ENCODE measurements at regions not wholly inside any gene's neighbourhood (a gene's known extent, or its start where the extent isn't known, plus 50 kb on each side); places are given as distances from the start of the nearest gene placed in this dataset.

DNA sequence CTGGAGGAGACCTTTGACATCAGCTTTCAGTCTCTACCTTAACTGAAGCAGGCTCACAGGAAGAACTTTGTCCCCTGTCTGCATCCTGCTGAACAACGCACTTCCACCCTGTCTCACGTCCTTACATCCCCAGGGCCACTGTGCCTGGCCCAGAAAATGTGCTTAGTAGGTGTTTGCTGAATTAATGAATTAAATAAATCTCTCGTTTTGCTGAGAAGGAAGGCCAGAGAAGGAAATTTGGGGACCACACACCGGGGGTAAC, 54.3 kb upstream of the CREB3L1 start:
- ChIA-PET POLR2A (no interaction called here), CTCF (no interaction called here)
- intact Hi-C loops (cut with micrococcal nuclease), result no loop called here
- Mint-ChIP-seq H3K4me1 (no peaks in the 10 kb centered on the region), H3K9me3 (no peaks in the 10 kb centered on the region), H3K27me3 (peaks cover 42% of the 10 kb centered on the region), H3K36me3 (ENCODE audit: low read depth) (no peaks in the 10 kb centered on the region), H3K27ac (no peak overlapping the region), H3K4me3 (no peak overlapping the region)
- DNase-seq (no peak), ATAC-seq (ENCODE audit: low read depth) (no peak)
- TF ChIP-seq, protein P1, sequence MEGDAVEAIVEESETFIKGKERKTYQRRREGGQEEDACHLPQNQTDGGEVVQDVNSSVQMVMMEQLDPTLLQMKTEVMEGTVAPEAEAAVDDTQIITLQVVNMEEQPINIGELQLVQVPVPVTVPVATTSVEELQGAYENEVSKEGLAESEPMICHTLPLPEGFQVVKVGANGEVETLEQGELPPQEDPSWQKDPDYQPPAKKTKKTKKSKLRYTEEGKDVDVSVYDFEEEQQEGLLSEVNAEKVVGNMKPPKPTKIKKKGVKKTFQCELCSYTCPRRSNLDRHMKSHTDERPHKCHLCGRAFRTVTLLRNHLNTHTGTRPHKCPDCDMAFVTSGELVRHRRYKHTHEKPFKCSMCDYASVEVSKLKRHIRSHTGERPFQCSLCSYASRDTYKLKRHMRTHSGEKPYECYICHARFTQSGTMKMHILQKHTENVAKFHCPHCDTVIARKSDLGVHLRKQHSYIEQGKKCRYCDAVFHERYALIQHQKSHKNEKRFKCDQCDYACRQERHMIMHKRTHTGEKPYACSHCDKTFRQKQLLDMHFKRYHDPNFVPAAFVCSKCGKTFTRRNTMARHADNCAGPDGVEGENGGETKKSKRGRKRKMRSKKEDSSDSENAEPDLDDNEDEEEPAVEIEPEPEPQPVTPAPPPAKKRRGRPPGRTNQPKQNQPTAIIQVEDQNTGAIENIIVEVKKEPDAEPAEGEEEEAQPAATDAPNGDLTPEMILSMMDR (IDR thresholded peaks at IDR 0.05), result no peak

DNA sequence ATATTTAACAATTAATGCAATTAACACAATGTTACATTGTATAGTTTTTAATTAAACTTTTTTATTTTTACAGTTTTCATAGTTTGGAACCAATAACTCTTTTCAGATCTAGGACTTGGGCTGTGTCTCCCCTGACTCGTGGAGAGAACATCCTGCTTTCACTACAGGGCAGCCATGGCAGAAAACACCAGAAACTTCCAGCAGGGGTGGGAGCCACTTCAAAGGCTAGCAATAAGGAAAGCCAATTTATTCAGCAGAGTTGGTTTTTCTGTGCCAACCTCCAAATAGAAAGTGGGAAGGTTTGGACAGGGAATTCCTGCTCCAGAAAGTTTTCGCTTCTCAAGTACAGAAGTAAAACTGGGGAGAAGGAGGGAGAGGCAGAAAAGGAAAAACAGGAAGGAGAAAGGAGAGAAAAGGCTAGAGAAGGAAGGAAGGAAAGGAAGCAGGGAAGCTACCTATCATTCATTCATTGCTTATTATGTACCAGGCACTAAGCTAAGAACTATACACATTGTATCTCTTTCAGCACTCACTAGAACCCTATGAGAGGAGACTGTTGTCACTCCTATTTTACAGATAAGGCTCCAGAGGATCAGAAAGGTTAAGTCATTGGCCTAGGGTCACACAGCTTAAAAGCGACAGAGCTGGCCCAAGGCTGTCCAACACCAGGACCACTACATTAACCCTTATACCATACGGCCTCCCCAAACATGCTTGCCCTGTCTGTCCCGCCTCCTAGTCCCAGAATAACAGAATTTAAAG, 54.8 kb upstream of the CREB3L1 start:
- Mint-ChIP-seq H3K4me3 (no peak overlapping the region), H3K36me3 (ENCODE audit: low read depth) (no peaks in the 10 kb centered on the region), H3K27ac (no peak overlapping the region), H3K4me1 (no peaks in the 10 kb centered on the region), H3K9me3 (no peaks in the 10 kb centered on the region), H3K27me3 (peaks cover 43% of the 10 kb centered on the region)
- no peak for DNase-seq
- no peak for ATAC-seq (ENCODE audit: low read depth)
- CTCF ChIA-PET, result no interaction called here
- TF ChIP-seq, protein P1 (IDR thresholded peaks at IDR 0.05), result no peak
- POLR2A ChIA-PET, result no interaction called here
- intact Hi-C loops (cut with micrococcal nuclease), result no loop called here

DNA sequence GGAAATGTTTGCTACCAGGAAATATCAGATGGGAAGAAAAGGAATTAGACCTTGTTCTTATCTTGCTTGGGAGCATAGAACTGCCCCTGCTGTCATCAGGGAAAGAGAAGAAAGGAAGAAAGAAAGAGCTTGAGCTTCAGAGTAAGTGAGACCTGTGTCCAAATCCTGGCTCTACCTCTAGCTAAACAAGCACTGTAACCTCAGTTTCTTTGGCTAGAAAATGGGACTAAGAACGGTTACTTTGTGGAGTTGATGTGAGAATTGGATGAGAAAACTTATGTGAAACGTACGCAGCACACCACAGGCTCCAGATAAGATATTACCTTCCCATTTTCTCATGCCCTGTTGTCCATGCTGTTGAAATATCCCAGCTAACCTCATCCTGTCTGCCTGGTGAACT, 57.1 kb upstream of the CREB3L1 start:
- no peaks in the 10 kb centered on the region for H3K9me3 Mint-ChIP-seq
- TF ChIP-seq, protein P1 (IDR thresholded peaks at IDR 0.05), result no peak
- no peak overlapping the region for H3K4me3 Mint-ChIP-seq
- ATAC-seq (ENCODE audit: low read depth), result no peak
- intact Hi-C loops (cut with micrococcal nuclease), result no loop called here
- CTCF ChIA-PET, result no interaction called here
- no peak overlapping the region for H3K27ac Mint-ChIP-seq
- POLR2A ChIA-PET, result no interaction called here
- no peaks in the 10 kb centered on the region for H3K4me1 Mint-ChIP-seq
- peaks cover 41% of the 10 kb centered on the region for H3K27me3 Mint-ChIP-seq
- DNase-seq, result no peak
- no peaks in the 10 kb centered on the region for H3K36me3 Mint-ChIP-seq (ENCODE audit: low read depth)

DNA sequence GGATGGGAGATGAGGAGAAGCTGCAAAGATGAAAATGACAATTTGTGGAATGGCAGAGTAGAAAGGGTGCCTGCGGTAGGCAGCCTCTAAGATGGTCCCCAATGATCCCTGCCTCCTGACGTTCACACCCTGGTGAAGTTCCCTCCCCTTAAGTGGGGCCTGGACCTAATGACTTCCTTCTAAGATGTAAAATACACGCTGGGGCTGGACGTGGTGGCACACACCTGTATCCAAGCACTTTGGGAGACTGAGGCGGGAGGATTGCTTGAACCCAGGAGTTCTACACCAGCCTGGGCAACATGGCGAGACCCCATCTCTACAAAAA, 60.7 kb upstream of the CREB3L1 start:
- Mint-ChIP-seq H3K4me1 (no peaks in the 10 kb centered on the region), H3K4me3 (no peak overlapping the region), H3K9me3 (no peaks in the 10 kb centered on the region), H3K36me3 (ENCODE audit: low read depth) (no peaks in the 10 kb centered on the region), H3K27ac (no peak overlapping the region), H3K27me3 (peaks cover 29% of the 10 kb centered on the region)
- ATAC-seq (ENCODE audit: low read depth), result no peak
- no peak for DNase-seq
- intact Hi-C loops (cut with micrococcal nuclease), result no loop called here
- ChIA-PET CTCF (no interaction called here), POLR2A (no interaction called here)
- TF ChIP-seq, protein P1 (IDR thresholded peaks at IDR 0.05), result no peak

DNA sequence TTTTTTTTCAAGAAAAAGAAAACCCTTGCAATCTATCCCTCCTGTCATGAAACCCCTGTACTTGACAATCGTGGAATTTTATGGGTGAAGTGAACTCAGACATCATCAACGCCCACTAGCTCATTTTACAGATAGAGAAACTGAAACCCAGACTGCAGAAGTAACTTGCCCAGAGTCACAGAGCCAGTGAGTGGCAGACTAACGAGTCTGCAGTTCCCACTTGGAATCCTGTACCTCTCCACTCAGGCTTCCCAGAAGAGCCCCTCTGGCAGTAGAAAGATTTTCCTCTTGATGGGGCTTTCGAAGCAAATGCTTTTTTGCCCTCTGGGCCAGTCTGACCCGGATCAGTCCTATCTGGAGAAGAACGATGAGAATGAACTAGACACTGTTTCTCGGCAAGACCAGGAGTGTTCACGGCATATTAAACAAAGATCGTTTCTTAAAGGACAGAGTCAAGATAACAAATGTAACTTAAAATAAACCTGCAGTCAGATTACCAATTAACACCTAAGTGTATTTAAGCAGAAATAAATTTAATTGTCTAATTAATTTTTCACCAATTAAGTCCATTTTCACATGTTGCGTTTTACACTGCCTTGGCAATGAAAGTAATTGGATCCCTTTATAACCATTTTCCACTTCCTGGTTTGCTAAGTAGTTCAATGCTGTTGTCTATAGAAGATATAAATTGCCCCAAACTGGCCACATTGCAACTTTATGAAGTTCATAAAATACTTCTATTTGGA, 61.3 kb upstream of the CREB3L1 start:
- intact Hi-C loops (cut with micrococcal nuclease), result no loop called here
- CTCF ChIA-PET, result no interaction called here
- no peaks in the 10 kb centered on the region for H3K36me3 Mint-ChIP-seq (ENCODE audit: low read depth)
- POLR2A ChIA-PET, result no interaction called here
- ATAC-seq (ENCODE audit: low read depth) (no peak), DNase-seq (no peak)
- TF ChIP-seq, protein P1 (IDR thresholded peaks at IDR 0.05), result no peak
- H3K4me1 Mint-ChIP-seq, result no peaks in the 10 kb centered on the region
- H3K4me3 Mint-ChIP-seq, result no peak overlapping the region
- peaks cover 29% of the 10 kb centered on the region for H3K27me3 Mint-ChIP-seq
- no peak overlapping the region for H3K27ac Mint-ChIP-seq
- H3K9me3 Mint-ChIP-seq, result no peaks in the 10 kb centered on the region
